Ishikawa (cell line): ENCODE measurements at regions not wholly inside any gene's neighbourhood (a gene's known extent, or its start where the extent isn't known, plus 50 kb on each side); places are given as distances from the start of the nearest gene placed in this dataset.

Experiments
- EP300 ChIP-seq: IDR thresholded peaks from 2 replicates; pipeline ENCODE4 v1.6.1; 2012; ENCODE audit warnings: borderline replicate concordance
- RAD21 ChIP-seq: IDR thresholded peaks from 2 replicates; pipeline ENCODE4 v1.6.1; 2012; ENCODE audit warnings: low read depth

DNA sequence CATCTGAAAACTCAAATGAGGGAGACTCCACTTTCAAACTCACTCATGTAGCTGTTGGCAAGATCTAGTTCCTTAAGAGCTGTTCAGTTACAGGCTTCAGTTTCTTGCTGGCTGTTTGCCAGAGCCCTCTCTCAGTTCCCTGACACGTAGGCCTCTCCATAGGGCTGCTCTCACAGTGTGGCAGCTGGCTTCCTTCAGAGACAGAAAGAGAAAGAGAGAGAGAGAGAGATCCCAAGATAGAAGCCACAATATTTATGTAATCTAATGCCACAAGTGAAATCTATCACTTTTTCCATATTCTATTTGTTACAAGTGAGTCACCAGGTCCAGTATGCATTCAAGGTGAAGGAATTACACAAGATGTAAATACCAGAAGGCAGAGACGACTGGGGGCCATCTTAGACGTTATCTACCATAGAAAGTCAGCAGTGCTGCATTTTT lies 168.8 kb downstream of the RCN1 start:
- no peak for TF ChIP-seq RAD21
- no peak for TF ChIP-seq EP300
